Vagina (tissue), 2 donors: ENCODE measurements at regions not wholly inside any gene's neighbourhood (a gene's known extent, or its start where the extent isn't known, plus 50 kb on each side); places are given as distances from the start of the nearest gene placed in this dataset.

Experiments used
- POLR2A ChIP-seq, 2 donors: fragments of 450-650 bp; IDR thresholded peaks; one replicate each; pipeline ENCODE4 v1.6.1; 2017; ENCODE audit warnings: antibody characterized with exemption in 2 of 2, mild to moderate bottlenecking in 2 of 2, moderate library complexity in 2 of 2
- POLR2AphosphoS5 ChIP-seq, 2 donors: sonication (generic); formaldehyde crosslinking; IDR thresholded peaks; one replicate each; pipeline ENCODE4 v1.9.0; 2017; ENCODE audit warnings: antibody characterized with exemption in 2 of 2, mild to moderate bottlenecking in 2 of 2, low read depth in 1 of 2; ENCODE audit not compliant: insufficient read depth in 1 of 2
- TF ChIP-seq, protein P1 (sequence below), 3 experiments: fragments of 450-650 bp in 2 of 3; fragments of 200-600 bp in 1 of 3; sonication (generic) in 1 of 3; IDR thresholded peaks; one replicate each; pipeline ENCODE4 v1.5.1; 2017 to 2019; ENCODE audit warnings: antibody characterized with exemption in 3 of 3, mild to moderate bottlenecking in 2 of 3, moderate library complexity in 2 of 3

DNA sequence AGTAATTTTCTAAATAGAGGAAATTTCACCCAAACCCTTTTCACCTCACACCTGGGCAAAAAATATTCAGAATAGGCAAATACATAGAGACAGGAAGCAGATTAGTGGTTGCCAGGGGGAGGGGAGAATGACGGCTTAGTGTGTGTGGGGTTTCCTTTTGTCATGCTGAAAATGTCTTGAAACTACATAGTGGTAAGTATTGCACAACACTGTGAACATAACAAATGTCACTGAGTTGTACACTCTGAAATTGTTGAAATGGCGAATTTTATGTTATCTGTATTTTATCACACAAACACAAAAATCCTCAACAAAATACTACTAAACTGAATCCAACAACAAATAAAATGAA lies 60.7 kb upstream of the PLAC1 start:
- TF ChIP-seq, protein P1, sequence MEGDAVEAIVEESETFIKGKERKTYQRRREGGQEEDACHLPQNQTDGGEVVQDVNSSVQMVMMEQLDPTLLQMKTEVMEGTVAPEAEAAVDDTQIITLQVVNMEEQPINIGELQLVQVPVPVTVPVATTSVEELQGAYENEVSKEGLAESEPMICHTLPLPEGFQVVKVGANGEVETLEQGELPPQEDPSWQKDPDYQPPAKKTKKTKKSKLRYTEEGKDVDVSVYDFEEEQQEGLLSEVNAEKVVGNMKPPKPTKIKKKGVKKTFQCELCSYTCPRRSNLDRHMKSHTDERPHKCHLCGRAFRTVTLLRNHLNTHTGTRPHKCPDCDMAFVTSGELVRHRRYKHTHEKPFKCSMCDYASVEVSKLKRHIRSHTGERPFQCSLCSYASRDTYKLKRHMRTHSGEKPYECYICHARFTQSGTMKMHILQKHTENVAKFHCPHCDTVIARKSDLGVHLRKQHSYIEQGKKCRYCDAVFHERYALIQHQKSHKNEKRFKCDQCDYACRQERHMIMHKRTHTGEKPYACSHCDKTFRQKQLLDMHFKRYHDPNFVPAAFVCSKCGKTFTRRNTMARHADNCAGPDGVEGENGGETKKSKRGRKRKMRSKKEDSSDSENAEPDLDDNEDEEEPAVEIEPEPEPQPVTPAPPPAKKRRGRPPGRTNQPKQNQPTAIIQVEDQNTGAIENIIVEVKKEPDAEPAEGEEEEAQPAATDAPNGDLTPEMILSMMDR (IDR thresholded peaks at IDR 0.05): no peak
- no peak for TF ChIP-seq POLR2A (IDR thresholded peaks at IDR 0.05)
- TF ChIP-seq POLR2AphosphoS5 (IDR thresholded peaks at IDR 0.05; ENCODE audit: insufficient read depth in 1 of 2, low read depth in 1 of 2): no peak
